Cardiac muscle cell (in vitro differentiated cells and primary cell): ENCODE measurements at regions not wholly inside any gene's neighbourhood (a gene's known extent, or its start where the extent isn't known, plus 50 kb on each side); places are given as distances from the start of the nearest gene placed in this dataset.

Source experiments
- DNase-seq, 2 donors: peaks; one replicate each; pipeline versions ENCODE4 v3.0.0 to v3.0.0-alpha.2; 2010 to 2017; ENCODE audit warnings: low read depth in 1 of 2, low spot score in 1 of 2
- H3K27ac ChIP-seq: fragments of 200-600 bp; sonication (generic); 2 replicates; pipeline ENCODE4 v1.5.1; 2016
- H3K27me3 ChIP-seq: fragments of 200-600 bp; sonication (generic); 2 replicates; pipeline ENCODE4 v1.6.0; 2016; ENCODE audit warnings: control low read depth
- H3K36me3 ChIP-seq: fragments of 200-600 bp; sonication (generic); 2 replicates; pipeline ENCODE4 v1.5.1; 2016; ENCODE audit warnings: control low read depth
- H3K4me1 ChIP-seq: fragments of 200-600 bp; sonication (generic); 2 replicates; pipeline ENCODE4 v1.8.1; 2017; ENCODE audit warnings: low read depth, mild to moderate bottlenecking, mixed run types
- H3K4me3 ChIP-seq: fragments of 200-600 bp; sonication (generic); 2 replicates; pipeline ENCODE4 v1.5.1; 2016; ENCODE audit warnings: mild to moderate bottlenecking
- H3K9me3 ChIP-seq: fragments of 200-600 bp; sonication (generic); 2 replicates; pipeline ENCODE4 v1.5.1; 2017; ENCODE audit warnings: low read depth, mild to moderate bottlenecking, control low read depth
- CTCF ChIP-seq: IDR thresholded peaks from 2 replicates; pipeline ENCODE4 v1.5.1; 2012; ENCODE audit warnings: low read depth, mild to moderate bottlenecking, low read length

GRCh38 chr1:209265301-209265700 lies 318.2 kb upstream of the CAMK1G start:
- H3K27me3 ChIP-seq: no peaks in the 10 kb centered on the region
- H3K36me3 ChIP-seq: no peaks in the 10 kb centered on the region
- peaks cover 7% of the 10 kb centered on the region for H3K4me1 ChIP-seq
- H3K9me3 ChIP-seq: no peaks in the 10 kb centered on the region
- no peak overlapping the region for H3K27ac ChIP-seq
- TF ChIP-seq CTCF: no peak
- H3K4me3 ChIP-seq: no peak overlapping the region
- DNase-seq: no peak

- no peak overlapping the region for H3K27ac ChIP-seq
- H3K9me3 ChIP-seq: no peaks in the 10 kb centered on the region
- no peak for TF ChIP-seq CTCF
- H3K4me1 ChIP-seq: peaks cover 7% of the 10 kb centered on the region
- no peaks in the 10 kb centered on the region for H3K36me3 ChIP-seq
- no peak for DNase-seq
- H3K4me3 ChIP-seq: no peak overlapping the region
- H3K27me3 ChIP-seq: no peaks in the 10 kb centered on the region
Measured at GRCh38 chr1:209266590-209267205, 316.8 kb upstream of the CAMK1G start.

- no peak overlapping the region for H3K4me3 ChIP-seq
- no peak for DNase-seq
- H3K9me3 ChIP-seq: no peaks in the 10 kb centered on the region
- no peak for TF ChIP-seq CTCF
- no peak overlapping the region for H3K27ac ChIP-seq
- no peaks in the 10 kb centered on the region for H3K27me3 ChIP-seq
- H3K36me3 ChIP-seq: no peaks in the 10 kb centered on the region
- peaks cover 7% of the 10 kb centered on the region for H3K4me1 ChIP-seq
Measured at GRCh38 chr1:209267968-209268367, 315.5 kb upstream of the CAMK1G start.

GRCh38 chr1:209268479-209268878 lies 315.0 kb upstream of the CAMK1G start:
- Histone ChIP-seq H3K27ac (no peak overlapping the region), H3K4me3 (no peak overlapping the region), H3K27me3 (no peaks in the 10 kb centered on the region), H3K9me3 (no peaks in the 10 kb centered on the region), H3K36me3 (no peaks in the 10 kb centered on the region), H3K4me1 (peaks cover 7% of the 10 kb centered on the region)
- TF ChIP-seq CTCF: no peak
- DNase-seq: no peak

- TF ChIP-seq CTCF: no peak
- DNase-seq: no peak
- Histone ChIP-seq H3K4me3 (no peak overlapping the region), H3K27ac (no peak overlapping the region), H3K4me1 (no peaks in the 10 kb centered on the region), H3K36me3 (no peaks in the 10 kb centered on the region), H3K9me3 (no peaks in the 10 kb centered on the region), H3K27me3 (no peaks in the 10 kb centered on the region)
Measured at GRCh38 chr1:209276321-209276720, 307.2 kb upstream of the CAMK1G start.
